ENCODE measurements at regions not wholly inside any gene's neighbourhood (a gene's known extent, or its start where the extent isn't known, plus 50 kb on each side); places are given as distances from the start of the nearest gene placed in this dataset.
"Not testable (repeated sequence)": the region's sequence is repeated elsewhere in the genome, so short reads cannot be mapped to it uniquely, and the experiment has no call there.

DNA sequence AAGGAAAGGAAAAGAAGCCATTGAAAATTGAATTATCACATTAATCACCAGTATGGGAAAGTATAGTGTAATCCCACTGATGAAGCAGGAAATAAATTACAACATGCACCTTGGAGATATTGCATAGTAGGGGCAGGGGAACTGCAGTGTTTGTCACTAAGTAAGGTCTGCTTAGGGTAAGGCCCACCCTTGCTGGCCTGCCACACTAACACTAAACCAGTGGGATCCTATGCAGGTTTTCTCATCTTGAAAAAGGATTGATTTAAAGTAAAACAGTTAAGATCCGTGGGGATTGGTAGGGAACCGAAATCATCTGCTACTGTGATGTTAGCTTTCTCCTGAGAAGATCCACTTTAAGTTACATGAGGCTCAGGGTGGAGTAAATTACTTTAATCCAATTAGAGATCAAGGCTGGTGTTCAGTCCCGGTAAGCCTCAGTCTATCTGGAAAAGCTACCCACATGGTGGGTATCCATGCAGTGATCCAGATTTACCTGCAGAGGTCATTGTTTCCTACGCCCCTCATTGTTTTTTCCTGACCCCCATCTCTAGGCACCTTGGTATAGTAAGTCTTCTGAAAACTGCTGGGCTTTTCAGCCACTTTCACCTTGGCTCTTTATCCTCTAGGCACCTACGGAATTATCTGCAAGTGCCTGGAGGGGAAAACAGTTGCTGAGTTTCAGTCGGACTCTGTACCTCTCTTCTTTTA lies 1014.9 kb upstream of the ATXN8OS start:
- DNase-seq (ENCODE audit: low spot score), result no peak

DNA sequence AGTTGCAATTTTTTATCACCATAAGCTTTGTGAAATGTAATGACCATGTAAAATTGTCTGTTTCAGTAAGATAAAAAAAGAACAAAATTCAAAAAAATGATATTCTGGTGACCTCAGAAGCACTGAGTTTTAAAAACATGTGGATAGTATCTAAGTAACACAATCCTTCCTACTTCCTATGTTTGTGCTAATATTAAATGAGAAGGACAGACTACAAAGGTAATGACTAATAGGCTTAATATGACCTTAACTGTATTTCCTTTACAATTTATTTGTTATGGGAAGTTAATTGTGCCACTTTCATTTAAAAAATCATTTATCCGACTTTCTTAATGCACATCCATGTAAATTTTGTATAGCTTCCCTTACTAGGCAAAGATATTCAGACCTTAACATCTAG lies 1030.4 kb upstream of the ATXN8OS start:
- no peak for DNase-seq (ENCODE audit: low spot score)

DNA sequence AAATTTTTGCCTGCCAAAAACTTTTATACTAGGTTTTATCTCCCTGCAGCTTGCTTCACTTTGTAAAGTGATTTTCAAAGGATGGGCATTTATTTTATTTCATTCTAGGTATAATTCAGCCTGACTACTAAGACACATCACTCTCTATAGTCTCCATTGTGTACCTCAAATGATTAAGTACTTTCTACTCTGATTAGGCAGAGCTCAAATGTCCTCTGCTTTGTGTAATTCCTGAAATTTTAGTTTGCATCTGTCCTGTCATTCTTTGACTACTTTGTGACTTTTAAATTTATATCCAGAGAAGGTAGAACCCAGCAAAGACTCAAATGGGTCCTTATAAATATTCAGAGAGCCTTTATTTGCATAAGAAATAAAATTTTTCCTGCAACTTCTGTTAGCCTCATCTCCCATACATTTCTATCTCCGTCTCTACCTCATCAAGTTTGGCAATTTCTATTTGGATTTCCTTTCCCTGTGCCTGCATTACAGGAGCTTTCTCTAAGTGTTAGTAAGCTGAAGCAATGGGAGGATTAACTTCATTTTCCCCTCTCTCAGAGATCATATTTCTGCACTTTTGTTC lies 1038.0 kb upstream of the ATXN8OS start:
- no peak for DNase-seq (ENCODE audit: low spot score)

DNA sequence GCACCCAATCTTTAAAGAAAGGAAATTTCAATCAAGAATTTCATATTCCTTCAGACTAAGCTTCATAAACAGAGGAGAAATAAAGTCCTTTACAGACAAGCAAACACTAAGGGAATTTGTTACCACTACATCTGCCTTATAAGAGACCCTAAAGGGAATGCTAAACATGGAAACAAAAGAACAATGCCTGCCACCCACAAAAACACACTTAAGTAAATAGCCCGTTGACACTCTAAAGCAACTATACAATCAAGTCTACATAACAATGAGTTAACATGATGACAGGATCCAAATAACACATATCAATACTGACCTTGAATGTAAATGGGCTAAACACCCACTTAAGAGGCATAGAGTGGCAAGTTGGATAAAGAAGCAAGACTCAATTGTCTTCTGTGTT lies 1056.9 kb upstream of the ATXN8OS start:
- no peak for DNase-seq (ENCODE audit: low spot score)

DNA sequence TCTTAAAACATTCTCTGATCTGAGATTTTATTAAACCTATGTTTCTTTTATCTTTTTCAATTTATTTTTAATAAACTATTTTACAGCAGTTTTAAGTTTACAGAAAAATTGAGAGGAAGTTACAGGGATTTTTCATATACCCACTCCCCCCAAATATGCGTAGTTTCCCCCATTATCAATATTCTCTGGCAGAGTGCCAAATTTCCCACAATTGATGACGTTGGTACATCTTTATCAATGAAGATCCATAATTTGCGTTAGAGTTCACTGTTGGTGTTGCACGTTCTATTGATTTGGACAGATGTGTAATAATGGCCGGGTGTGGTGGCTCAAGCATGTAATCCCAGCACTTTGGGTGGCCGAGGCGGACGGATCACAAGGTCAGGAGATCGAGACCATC lies 1063.0 kb upstream of the ATXN8OS start:
- DNase-seq (ENCODE audit: low spot score), result no peak

DNA sequence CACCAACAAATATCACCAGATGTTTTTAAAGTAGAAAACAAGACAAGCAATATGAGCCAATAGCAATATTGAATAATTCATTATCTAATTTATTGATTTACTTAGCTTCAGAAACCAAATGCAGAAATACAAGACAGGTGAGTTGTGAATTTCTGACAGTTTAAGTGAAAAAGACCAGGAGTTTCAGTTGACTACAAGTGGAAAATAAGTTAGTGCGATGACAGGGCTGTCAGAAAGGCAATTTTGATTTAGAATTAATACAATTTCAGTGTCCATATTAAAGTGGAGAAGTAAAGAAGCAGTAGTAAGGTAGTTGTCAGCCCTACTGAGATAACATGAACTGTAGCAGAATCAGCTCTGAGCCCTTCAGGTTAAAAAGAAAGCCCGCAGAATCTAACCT lies 1066.7 kb upstream of the ATXN8OS start:
- no peak for DNase-seq (ENCODE audit: low spot score)

DNA sequence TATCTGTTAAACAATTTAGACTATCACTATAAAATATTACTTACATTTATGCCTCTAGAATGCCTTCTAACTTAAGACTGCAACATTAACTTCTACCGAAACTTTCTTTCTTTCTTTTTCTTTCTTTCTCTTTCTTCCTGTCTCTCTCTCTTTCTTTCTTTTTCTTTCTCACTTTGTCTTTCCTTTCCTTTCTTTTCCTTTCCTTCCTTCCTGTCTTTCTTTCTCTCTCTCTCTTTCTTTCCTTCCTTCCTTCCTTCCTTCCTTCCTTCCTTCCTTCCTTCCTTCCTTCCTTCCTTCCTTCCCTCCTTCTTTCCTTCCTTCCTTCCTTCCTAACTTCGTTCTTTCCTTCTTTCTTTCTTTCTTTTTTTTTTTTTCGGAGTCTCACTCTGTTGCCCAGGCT lies 1071.9 kb upstream of the ATXN8OS start:
- no peak for DNase-seq (ENCODE audit: low spot score)

DNA sequence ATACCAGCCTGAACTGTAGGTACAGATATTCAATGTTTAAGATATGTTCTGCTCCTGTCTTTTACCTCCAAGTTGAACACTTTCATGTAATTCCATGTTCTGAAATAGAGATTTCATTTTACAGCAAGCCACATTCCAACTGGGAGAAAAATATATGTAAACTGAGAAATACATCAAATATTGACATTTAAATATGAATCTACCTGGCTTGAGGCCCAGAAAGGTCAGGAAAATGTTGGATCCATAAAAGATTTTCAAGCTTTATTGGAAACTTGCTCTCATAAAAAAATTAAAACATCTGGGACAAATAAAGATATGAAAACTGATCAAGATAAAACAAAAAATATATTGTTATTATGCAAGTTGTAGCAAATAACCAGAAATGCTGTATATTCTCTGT lies 1078.7 kb upstream of the ATXN8OS start:
- DNase-seq (ENCODE audit: low spot score), result no peak

DNA sequence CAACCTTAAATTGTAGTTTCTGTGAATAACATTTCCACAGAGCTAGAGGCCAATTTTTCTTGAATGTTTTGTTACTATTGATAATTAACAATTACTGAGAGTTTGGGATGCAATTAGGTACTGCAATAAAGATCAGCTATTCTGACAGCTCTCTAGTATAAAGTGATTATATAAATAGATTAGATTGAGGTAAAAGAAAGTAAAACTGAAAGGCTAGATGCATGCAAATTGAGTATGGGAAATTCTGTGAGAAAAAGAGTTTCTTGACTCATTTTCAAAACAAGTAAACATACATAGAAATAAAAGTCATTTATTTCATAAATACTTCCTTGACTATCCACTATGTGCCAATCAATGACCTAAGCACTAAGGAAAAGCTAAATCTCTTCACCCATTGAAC lies 1087.5 kb upstream of the ATXN8OS start:
- no peak for DNase-seq (ENCODE audit: low spot score)

DNA sequence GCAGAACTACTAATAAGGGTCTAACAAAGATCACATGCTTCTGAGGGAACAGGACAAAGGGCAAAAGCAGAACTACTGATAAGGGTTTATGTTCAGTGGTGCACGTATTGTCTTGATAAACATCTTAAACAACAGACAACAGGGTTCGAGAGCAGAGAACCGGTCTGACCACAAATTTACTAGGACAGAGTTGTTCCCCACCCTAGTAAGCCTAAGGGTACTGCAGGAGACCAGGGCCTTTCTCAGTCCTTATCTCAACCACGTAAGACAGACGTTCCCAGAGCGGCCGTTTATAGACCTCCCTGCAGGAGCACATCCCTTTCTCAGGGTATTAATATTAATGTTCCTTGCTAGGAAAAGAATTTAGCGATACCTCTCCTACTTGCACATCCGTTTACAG lies 1089.5 kb upstream of the ATXN8OS start:
- DNase-seq (ENCODE audit: low spot score), result not testable (repeated sequence)

DNA sequence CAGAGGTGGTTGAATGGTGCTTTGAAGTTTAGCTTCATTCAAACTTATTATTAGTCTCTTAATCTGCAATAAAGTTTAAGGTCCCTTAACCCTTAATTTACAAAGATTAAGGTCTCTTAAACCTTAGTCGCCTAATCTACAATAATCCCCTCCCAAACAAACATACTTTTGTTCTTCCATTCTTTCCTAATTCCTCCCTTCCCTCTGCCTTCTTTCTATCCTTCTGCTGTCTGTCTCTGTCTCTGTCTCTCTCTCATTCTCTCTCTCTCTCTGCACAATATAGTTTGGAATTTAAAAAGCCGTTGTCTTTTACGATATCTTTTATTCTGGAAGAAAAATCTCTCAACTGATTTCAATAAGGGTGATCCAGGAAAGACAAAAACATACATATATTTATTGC lies 1096.8 kb upstream of the ATXN8OS start:
- DNase-seq (ENCODE audit: low spot score), result no peak

DNA sequence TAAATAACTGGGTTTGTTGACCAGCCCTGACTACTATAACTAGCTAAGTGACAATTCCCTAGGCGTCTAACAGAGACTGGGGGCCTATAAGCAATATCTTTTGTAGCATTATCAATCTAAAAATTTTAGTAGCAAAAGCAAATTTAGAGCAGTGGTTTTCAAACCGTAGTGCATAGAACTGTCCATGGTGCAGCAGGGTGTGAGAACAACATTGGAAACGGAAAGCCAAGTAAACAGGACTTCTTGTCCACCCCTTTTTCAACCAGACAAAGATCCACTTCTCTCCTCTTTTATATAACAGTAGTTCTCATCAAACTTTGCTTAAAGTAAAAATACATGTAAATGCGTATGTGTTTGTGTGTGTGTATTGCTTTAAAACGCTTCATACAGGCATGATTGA lies 1099.1 kb upstream of the ATXN8OS start:
- no peak for DNase-seq (ENCODE audit: low spot score)

DNA sequence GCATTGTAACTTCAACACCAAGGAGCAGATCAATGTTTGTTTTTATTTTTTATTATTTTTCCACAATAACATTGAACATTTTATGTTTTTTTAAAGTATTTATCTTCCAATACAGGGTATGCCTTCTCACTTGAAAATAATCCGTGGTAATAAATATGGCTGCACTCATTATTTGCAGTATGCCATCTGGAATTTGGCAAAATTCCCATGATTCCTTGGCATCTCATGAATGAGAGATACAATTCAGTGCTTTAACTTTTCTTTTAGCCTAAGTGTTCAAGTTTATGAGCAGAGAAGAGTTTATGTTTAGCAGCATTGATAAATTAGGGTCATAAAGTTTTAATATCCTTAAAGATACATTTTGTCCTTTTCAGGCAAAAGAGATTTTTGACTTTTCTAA lies 1109.6 kb upstream of the ATXN8OS start:
- no peak for DNase-seq (ENCODE audit: low spot score)

DNA sequence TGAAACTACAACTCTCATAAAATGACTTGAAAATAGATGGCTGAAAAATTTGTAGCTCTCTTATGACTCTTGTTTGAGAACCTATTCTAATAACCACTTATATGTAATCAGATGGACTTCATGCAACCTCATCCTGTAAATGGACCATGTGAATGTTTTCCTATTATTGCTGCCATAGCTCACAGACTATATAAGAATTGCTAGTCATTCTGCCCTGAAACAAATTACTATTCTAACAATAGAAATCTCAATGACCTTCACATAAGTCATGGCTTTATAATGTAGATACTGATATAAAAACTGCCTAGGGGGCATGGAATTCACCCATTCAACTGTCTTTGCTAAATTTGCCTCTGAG lies 1111.0 kb upstream of the ATXN8OS start:
- no peak for DNase-seq (ENCODE audit: low spot score)

DNA sequence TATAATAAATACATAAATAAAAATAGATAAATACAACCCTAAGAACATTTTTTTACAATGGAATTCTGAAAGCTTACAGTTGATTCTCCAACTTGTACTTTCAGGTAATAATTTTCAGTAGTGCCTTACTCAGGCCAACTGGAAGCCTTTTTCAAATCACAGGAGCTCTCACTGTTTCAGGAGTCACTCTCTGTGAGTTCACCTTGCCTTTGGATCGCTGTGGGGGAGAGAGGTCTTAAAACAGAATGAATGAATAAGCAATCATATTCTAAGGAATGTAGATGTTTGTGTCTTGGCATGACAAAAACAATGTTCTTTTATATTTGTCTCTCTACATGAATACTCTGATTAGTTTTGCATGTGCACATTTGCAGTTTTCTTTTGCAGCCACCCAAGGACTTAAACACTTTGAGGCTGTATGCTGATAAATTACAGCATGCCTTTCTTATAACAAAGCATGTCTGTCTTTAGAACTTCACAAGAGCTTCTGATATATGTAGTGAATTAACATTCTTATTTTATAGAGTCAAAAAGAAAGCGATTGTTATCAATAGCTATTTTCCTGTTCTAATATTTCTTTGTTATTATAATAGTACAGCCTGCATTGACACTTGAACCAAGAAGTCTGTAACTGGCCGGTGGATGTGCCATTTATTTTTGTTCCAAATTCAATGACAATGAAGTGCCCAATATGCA lies 1111.5 kb upstream of the ATXN8OS start:
- no peak for DNase-seq (ENCODE audit: low spot score)

DNA sequence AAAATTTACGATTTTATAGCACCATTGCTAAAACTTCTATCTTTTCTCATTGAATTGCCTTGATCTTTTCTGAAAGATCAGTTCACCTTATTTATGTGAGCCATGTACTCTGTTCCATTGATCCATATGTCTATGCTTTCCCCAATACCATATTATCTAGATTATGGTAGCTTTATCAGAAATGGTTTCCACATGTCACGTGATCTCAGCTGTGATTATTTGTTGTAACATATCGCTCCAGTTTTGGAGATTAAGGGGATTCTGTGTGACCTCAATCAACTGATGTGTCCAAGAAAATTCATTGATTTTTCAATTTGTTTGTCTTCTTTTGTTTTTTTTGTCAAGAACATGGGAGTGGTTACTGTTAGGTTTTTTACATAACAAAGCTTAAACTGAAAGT lies 1114.5 kb upstream of the ATXN8OS start:
- no peak for DNase-seq (ENCODE audit: low spot score)

DNA sequence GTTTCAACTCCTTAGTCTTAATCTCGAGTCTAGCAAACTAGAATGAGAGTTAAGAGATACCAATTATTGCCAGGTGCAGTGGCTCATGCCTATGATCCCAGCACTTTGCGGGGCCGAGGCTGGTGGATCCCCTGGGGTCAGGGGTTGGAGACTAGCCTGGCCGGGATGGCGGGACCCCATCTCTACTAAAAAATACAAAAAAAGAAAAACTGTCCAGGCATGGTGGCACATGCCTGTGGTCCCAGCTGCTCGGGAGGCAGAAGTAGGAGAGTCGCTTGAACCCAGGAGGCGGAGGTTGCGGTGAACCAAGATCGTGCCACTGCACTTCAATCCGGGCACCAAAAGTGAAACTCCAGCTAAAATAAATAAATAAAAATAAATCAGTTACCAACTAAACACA lies 1119.5 kb upstream of the ATXN8OS start:
- no peak for DNase-seq (ENCODE audit: low spot score)

DNA sequence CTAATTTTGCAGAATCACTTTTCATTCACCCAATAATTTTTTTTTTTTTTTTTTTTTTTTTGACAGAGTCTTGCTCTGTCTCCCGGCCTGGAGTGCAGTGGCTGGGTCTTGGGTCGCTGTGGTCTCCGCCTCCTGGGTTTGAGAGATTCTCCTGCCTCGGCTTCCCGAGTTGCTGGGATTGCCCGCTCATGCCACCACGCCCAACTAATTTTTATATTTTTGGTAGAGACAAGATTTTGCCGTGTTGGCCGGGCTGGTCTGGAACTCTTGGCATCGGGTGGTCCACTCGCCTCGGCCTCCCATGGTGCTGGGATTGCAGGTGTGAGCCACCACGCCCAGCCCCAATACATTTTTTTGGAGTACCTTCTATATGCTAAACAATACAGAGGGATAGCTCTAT lies 1120.0 kb upstream of the ATXN8OS start:
- no peak for DNase-seq (ENCODE audit: low spot score)

DNA sequence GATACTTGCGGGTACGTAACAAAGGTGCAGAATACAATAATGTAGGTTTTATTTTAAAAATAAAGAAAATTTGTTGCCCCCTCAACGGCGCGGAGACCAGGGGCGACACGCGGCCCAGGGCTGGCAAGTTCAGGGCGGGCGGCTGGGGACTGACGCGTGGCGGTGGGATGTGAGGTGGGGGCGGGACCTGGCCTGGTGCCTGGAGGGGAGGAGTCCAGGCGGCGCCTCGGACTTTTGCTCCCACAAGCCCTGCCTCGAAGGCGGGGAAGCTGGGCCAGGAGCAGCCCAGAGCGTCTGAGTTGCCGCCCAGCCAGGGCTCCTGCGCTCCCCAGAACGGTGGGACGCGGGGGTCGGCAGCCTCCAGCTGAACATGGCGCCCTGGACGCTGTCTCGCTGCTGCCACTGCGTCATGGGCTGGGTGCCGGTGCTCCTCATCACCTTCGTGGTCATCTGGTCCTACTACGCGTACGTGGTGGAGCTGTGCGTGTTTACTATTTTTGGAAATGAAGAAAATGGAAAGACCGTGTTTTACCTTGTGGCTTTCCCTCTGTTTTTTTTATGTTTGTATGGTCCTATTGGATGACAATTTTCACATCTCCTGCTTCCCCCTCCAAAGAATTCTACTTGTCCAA lies 1122.8 kb upstream of the ATXN8OS start:
- no peak for DNase-seq (ENCODE audit: low spot score)

DNA sequence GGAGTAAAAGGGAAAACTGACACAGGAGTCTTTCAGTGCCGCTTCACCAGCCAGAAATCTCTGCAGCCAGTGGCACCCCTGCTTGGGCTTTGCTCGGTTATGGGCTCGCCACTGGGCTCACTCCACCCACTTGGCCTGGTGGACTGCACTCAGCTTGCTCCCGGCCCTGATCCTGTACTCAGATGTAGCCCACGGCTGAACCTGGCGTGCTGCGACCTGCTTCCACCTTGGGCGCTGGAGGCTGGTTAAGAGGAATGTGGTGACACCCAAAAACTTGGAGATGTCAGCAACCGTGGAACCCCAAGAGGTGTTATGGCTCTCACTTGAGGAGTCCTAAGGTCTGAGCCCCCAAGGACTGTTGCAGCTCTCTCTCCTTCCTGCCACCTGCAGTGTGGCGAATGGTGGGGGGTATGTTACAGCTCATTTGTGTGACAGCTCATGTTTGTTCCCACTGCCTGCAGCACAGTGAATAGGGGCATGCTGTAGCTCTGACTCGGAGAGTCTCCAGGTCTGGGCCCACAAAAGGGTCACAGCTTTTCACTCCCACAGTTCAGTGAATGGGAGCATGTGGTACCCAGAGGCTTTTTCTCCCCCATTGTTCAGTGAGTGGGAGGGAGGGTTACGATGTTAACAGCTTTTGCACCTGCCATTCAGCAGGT lies 1124.5 kb upstream of the ATXN8OS start:
- DNase-seq (ENCODE audit: low spot score), result no peak

DNA sequence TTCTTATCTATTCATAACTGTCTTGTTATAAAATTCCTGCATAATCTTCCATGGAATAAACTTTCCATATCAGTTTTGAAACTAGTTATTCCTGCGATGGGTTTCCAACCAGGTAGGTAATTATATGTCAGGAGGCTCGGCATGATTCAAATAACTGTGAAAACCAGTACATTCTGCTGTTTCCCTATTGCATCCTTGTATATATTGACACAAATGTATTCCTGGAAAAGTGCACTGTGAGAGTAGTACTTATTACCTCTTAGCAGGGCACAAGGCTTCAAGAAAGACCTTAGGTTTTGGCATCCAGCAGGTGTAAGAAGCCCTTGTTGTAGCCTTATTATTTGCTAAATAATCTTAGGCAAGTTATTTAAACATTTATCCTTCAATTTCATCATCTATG lies 1131.3 kb upstream of the ATXN8OS start:
- DNase-seq (ENCODE audit: low spot score), result no peak

DNA sequence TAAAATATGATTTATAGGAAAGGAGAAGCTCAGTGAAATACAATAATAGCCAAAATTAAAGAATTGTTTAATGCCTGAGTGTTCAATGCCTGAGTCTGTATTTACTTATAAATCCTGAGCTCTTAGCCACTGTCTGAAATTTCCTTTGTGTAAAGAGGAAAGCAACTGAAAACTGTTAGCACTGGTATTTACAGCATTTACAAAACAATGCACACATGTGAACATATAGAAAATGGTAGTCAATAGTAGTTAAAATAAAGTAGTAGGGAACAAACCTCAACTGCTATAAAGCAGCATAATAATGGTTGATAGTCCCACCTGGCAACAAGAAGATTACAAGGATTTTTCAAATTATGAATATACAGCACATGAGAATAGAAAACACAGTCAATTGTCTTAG lies 1137.1 kb upstream of the ATXN8OS start:
- DNase-seq (ENCODE audit: low spot score), result no peak

DNA sequence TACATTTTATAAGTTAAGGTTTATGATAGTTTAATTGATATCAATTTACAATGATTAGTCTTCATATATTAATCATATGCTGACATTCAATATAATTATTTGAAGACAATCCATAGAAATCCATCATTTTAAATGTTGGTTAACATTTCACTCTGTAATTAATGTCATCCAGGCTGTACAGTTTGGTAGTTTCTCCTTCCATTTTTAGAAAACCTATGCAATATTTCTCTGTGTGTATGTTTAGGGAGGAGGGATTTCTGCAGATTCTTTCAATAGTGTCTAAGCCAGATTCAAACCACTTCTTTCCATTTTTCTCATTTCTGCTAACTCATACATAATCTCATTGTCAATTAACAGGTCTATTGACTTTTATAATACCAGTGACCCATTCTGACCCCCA lies 1159.0 kb upstream of the ATXN8OS start:
- no peak for DNase-seq (ENCODE audit: low spot score)
